Left ventricle myocardium superior (tissue), 1 donor: ENCODE measurements at regions not wholly inside any gene's neighbourhood (a gene's known extent, or its start where the extent isn't known, plus 50 kb on each side); places are given as distances from the start of the nearest gene placed in this dataset.
A peak's percentile ranks its signal among the peaks of the same experiment; 100 is the strongest.

Experiments used
- ATAC-seq: fragments of 200-7000 bp; cut with Tn5 transposase; one replicate; pipeline ENCODE4 v1.9.1; 2020; ENCODE audit warnings: mild to moderate bottlenecking, moderate library complexity
- DNase-seq: peaks from one replicate; pipeline ENCODE4 v3.0.0-alpha.2; 2020
- intact Hi-C: fragments of 100-400 bp; cut with micrococcal nuclease; formaldehyde crosslinking; loops from one replicate; pipeline ENCODE4 v1.11.0; 2022
- donor health status: DM: no; HTN: yes; CAD: no; lungs with severe emphysema.

DNA sequence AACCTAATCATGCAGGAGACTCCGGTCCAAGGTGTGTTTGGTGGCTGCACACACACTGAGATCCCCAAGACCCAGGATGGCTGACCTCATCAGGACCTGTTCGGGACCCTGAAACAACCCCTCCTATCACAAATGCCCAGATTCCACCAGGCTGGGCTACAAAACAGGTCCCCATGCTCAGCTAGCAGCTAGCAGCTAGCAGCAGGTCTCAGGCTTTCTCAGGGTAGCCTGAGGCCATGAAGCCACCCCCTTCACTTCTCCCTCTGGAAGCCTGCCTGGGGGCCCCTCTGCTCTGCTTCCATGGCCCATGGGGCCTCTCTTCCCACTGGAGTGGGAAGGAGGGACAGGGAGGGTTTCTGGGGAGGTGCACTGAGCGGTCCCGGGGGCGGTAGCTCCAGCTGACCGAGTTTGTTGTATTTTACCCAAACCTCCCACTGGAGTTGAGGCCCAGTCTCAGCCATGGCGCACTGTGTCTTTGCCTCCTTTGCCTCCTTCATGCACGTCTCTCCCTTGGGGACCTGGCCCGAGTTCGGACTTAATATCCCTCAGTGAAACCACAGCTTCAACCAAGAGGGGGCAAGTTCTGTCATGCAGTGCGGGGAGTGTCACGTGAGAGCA lies 95.1 kb upstream of the GPR26 start:
- intact Hi-C loops = no loop called here
- DNase-seq = no peak
- ATAC-seq = no peak

DNA sequence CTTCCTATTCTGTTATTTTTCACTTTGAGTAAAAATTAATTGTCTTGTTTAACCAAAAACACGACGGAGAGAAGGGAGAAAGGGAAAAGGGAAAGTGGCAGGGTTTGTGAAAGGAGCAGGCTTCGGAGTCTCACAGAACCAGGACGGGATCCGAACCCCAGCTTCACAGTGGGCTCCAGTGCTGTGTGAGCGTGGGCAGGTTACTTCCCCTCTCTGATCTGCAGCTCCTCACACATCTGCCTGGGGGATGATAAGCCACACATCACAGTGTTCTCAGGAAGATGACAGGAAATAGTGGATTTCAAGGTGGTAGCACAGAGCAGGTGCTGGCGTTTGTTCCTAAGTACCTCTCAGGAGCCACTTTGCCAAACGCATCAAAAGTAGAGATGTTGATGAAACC lies 94.2 kb upstream of the GPR26 start:
- DNase-seq = no peak
- no peak for ATAC-seq
- intact Hi-C loops = no loop called here

DNA sequence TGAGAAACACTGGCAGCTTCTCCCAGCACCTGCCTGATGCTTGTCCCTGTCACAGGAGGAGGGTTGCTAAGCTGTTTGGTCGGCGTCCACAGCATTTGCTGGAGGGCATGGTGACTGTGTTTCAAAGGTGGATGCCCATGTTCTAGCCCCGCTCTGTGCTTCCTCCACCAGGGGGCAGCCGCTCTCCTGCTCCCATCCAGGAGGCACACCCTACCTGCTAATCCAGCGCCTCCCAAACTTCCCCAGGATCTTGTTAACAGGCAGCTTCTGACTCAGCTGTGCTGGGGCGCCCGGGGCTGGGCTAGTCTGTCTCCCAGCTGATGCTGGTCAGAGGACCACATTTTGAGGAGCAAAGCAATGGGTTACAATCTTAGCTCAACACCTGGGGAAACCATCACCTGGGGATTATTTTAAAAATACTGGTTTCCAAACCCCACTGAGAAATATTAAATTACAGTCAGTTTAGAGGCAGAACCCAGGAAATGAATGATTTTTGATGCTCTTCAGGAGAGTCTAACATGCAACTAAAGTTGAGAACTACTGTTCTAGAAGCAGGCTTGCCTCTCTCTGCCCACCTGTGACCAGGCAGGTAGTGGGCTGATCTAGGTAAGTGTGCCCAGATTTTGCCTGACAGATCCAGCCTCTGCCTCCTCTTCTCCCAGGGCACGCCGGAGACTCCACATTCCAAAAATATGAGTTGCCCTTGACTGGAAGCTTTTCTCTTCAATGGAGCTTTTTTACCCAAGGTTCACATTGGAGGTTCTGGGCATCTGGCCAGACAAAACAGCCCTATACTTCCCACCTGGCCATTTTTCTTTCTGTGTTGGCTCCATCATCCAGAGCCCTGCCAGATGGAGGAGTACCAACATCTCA lies 92.7 kb upstream of the GPR26 start:
- ATAC-seq = no peak
- intact Hi-C loops = no loop called here
- DNase-seq = peak; percentile 39

DNA sequence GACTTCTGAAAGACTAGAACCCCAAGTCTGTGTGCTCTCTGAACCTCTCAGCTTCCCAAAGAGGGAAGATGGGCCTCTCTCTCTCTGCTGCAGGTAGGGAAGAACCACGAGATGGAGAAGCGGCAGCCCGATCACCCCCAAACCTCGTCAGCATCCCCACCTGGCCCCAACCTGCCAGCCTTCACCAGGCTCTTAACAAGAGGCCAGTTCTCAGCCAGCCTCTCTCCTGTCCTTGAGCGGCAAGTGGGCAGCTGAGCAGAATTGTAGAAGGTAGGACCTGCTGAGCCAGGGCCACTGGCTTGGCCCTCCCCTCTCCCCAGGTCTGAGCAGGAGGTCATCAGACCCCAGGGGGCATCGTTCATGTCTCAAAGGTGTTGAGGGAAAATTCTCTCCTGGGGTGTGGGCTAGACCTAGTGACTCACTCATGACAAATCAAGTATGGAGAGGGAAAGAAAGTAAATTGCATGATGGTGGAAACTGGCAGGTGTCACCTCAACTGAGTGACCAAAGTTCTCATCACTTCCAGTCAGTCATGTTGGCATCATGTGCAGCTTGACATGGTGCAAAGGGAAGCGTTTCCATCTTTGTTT lies 92.0 kb upstream of the GPR26 start:
- ATAC-seq = no peak
- intact Hi-C loops = no loop called here
- DNase-seq = no peak

DNA sequence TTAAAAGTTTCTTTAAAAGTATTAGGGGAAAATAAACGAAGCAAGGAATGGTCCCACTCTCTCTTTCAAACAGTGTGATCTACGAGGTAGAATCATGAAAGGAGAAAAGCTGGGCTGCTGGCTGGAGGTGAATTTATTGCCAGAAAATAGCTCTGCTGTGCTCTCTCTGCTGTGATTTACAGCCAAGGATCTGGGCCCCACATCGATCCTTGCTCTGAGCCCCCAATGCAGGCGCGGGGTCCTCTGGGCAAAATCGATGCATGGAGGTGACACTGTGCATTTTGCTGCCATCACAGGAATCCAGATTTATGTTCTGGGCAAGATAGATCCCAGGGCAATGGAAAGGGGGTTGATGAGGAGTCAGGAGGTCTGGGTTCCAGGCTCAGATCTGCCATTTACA lies 91.0 kb upstream of the GPR26 start:
- intact Hi-C loops = no loop called here
- DNase-seq (no peak), ATAC-seq (no peak)

DNA sequence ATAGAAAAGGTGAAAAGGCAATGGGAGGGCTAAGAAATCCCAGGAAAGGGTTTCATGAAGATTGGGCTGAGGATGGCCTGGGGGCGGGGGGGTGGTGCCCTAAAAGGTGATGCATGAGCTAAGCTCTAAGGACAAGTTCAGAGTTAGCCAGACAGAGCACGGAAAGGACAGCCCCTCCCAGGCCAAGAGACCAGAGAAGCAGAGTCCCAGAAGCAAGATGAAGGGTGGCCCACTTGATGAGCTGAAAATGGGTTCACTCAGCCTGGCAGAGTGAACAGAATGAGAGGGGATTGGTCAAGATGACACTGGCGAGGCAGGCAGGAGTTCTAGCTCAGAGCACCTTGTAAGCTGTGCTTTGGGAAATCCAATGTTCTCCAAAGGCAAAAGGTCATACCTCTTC lies 89.4 kb upstream of the GPR26 start:
- ATAC-seq = no peak
- DNase-seq = no peak
- intact Hi-C loops = no loop called here

DNA sequence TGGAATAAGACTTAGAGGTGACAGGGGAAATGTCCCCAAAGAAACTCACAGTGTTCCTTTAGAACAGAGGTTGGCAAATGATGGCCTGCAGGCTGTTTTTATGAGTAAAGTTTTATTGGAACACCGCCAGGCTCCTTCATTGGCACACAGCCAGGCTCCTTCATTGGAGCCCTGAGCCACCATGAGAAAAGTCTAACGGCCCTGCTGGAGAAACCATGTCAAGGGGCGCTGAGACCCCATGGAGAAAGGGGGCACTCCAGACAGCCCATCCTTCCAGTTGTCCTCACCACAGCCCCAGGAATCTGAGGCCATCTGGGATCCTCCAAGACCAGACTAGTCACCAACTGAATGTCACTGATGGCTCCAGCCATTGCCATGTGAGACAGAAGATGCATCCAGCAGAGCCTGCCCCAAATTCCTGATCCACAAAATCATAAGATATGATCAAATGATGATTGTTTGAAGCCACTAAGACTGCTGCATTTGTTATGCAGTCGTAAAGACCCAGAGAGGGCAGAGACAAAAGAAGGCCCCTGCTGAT lies 88.2 kb upstream of the GPR26 start:
- ATAC-seq (no peak), DNase-seq (no peak)
- intact Hi-C loops = no loop called here

DNA sequence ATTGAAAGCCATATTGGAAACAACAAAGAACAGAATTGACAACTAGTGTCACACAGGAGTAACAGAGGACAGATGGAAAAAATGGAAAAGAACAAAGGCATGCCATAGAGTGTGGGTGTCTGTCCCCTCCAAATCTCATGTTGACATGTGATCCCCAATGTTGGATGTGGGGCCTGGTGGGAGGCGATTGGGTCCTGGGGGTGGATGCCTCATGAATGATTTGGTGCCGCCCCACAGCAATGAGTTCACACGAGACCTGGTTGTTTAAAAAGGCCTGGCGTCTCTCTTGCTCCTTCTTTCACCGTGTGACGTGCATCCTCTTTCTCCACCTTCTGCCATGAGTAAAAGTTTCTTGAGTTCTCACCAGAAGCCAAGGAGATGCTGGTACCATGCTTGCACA lies 87.4 kb upstream of the GPR26 start:
- DNase-seq (no peak), ATAC-seq (no peak)
- intact Hi-C loops = no loop called here

DNA sequence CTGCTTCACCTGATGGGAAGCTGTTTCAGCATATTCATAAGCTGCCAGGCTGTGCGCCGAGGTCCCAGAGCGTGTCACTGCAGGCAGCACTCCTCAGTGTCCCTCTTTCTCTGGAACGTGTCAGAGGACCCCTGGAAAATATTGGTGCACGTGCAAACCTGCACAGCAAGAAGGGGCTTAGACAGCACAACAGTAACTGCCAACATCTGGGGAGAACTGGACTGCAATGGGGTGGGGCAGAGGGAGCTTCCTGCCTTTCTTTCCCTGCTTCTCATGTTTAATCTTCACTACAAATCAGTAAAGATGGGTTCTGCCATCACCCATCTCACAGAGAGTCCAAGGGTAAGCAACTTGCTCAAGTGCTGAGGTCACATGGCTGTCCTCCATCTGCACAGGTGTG lies 86.5 kb upstream of the GPR26 start:
- ATAC-seq (no peak), DNase-seq (no peak)
- intact Hi-C loops = loop anchor here (5.0 kb wide), 1 partner anchor 388 kb away; no protein-coding TSS in a partner anchor

DNA sequence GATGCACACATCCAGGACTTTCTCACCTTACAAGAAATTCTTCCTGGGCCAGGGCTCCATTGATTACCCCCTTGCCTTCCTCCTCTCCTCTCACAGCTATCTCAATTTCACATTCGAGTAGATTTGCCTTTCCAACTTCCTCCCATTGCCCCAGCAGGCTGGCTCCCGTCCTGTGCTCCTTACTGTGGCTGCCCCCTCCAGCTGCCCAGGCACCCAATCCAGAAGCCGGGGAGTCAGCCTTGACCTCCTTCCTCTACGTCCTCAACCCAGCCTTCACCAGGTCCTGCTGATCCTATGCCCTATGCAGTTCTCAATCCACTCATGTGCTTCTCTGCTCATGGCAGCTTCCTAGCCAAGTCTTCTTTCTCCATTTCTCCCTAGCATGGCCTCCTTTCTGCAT lies 85.7 kb upstream of the GPR26 start:
- DNase-seq = no peak
- intact Hi-C loops = loop anchor here (5.0 kb wide), 1 partner anchor 387 kb away; no protein-coding TSS in a partner anchor
- no peak for ATAC-seq

DNA sequence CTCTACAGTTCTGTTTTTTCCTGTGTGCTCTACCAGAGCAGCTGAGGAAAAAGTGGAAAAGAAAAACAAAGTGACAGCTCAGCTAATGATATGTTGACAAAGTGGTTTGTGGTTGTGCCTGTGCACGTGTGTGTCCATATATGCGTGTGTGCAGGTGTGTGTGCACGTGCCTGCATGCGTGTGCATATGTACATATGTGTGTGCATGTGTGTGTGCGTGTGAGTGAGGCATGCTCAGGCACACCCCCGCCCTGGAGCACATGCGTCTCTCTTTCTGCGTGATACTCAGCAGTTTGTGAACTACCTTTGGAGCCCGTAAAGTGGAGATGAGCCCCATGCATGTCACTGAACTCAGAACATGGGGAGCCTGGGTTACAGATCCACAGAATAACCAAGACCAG lies 84.5 kb upstream of the GPR26 start:
- no peak for ATAC-seq
- DNase-seq = no peak
- intact Hi-C loops = loop anchor here (5.0 kb wide), 1 partner anchor 386 kb away; no protein-coding TSS in a partner anchor

DNA sequence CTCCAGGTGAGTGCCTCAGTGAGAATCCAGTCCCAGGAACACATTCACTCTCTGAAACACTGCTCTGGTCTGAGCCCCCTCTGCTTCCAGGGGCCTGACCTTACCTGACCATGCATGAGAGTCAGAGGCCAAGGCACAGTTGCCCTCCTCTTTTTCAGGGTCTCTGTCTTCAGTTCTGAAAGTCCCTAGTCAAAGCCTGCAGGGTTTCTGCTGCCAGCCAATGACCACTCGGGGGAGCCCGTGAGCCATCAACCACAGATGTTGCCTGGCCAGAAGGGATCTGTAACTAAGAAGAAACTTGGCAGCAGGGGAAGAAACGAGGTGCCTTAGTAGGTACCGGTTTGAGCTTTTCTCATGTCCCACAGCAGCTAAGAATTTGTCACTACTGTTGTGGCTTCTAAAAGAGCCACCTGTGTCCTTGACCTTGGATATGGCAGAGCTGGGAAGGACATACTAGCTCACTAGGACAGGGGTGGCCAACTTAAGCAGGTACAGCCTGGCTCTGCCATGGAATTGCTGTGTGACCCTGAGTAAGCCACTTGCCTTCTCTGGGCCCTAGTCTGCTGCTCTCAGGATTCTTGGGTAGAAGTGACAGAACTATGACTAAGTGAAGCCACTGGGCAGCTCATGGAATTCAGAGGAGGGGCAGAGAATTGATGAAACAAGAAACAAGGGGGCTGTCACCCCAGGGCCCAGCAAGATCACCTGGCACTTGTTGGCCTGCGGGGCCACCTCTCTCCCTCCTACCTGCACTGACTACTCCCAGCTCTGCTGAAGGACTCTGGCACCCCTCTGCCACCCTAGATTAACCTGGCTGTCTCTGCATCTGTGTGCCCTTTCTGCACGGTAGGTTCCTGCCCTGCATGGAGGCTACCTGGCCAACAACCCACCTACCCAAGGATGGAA lies 83.8 kb upstream of the GPR26 start:
- peak; percentile 77 for ATAC-seq
- DNase-seq = peak; percentile 78
- intact Hi-C loops = loop anchor here (5.0 kb wide), 1 partner anchor 385 kb away; no protein-coding TSS in a partner anchor

DNA sequence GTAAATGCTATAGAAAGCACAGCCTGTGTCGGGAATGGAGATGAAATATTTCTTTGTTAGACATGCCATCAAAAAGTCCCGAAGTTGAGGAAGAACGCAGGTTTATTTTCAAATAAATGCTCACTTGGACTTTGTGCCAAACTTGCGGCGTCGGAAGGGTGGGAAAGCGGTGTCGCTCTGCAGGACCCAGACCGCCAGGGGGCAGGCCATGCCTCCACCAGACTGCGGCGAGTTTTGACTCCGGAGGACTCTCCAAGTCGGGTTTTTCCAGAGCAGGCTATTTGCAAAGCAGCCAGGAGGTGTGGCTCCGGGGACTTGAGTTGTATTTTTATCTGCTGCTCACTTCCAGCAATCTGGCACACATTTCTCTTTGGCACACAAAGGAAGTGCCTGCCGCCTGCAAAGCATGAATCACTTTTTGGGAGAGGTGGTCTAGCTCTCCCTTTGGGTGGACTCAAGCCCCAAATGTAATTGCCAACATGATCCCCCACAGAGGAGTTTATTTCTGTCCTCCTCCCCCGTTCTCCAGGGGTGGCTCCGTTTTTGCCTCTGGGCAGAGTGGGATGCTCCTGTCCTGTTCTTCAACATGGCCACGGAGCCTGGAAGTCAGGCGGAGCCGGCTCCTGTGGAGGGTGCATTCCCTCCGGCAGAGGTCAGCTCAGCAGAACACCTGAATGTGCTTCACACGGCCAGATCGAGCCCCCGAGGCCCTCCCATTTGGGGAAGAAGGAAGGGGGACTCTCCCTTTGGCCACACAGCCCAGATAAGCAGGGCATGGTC lies 82.3 kb upstream of the GPR26 start:
- intact Hi-C loops = loop anchor here (5.0 kb wide), 1 partner anchor 383 kb away; no protein-coding TSS in a partner anchor
- DNase-seq (peak; percentile 80), ATAC-seq (peak; percentile 89)

DNA sequence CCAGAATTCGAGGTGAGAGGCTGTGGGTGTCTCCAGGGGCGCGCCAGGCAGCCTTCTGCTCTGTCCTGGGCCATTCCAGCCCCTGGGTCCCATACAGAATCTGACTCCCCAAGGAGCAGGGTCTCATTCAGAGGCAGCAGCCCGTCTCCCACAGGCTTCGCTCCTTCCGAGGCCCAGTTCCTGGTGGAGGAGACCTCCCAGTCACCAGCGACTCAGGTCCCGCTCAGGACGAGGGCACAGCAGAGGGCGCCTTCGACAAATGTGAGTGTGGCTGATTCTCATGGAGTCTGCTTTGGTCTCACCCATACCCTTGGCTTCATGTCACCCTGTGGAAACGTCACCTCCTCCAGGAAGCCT lies 81.8 kb upstream of the GPR26 start:
- ATAC-seq = no peak
- intact Hi-C loops = loop anchor here (5.0 kb wide), 1 partner anchor 383 kb away; no protein-coding TSS in a partner anchor
- DNase-seq = no peak

DNA sequence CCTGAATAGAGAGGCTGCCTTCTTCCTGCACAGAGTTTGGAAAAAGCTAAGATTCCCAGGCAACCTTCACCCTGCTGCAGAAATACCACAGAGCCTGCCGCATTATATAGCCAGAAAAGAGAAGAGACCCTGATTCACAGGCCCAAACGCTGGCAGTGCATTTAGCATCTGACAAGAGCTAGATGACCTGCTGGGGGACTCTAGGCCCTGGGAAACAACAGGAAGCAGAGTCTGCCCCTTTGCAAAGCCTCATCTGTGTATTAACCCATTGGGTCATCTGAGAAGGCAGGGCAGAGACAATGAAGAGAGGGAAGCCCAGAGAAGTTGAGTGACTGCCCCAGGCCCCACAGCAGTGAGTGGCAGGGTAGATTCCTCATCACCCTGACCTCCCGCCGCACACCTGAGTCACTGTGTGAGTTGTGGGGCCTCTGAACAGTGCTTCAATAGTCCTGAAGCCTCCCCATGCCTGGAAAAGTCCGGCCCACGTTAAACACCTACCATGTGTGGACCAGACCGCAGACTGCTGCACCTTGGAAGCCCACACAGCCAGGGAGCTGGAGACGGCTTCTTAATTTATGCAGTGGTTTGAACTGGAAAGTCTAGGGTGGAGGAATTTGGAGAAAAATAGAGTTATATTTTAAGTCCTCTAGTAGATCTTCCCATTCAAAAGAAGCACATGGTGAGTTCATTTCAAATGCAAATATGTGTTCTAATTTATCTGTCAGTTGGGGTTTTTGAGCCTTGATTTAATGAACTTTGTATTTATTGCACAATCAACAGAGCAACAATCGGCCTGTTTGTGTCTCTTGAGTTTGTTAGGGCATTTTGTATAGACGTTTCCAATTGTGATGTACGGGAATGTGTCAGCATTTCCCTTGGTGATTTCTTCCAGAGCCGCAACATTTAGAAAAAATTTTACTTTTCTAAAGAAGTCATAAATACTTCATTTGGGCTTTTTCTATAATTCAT lies 80.4 kb upstream of the GPR26 start:
- intact Hi-C loops = no loop called here
- DNase-seq (no peak), ATAC-seq (no peak)

DNA sequence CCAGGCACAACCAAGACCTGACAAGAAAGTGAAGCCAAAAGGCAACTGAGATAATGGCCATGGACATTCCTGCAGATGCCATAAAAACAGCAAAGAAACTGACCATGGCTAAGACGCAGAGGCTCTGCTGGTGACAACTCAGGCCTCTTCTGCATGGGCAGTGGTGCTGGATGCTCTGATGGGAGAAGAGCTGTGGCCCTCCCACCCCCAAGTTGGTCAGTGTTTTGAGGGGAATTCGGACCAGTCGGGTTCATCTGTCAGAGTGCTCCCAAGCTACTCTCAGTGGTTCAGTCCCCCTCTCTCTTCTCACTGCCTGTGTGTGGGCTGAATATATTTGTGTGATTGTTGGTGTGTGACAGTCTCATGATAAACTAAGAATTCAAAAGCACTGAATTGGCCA lies 79.0 kb upstream of the GPR26 start:
- intact Hi-C loops = no loop called here
- ATAC-seq (no peak), DNase-seq (no peak)

DNA sequence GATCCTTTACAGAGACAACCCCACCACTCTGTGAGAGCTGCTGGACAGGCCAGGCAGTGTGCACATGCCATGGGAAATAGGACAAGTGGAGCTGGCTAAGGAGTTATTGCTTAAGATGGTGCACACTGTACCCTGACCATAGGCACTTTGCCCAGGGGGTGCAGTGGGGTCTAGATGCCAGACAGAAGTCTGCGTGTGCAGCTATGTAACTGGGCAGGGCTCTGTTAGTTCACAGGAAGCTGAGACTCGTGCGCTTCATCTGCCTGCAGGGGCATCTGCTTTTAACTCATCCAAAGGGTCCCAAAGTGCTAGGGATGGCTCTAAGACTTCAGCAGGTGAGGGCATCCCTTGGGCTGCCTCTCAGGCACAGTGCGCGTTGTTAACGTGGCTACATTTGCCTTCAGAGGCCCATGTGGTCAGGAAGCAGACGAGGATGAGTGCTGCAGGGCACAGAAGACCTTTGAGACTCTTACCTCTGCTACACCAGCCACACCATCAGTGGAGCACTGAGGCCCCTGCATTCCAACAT lies 77.7 kb upstream of the GPR26 start:
- intact Hi-C loops = no loop called here

More for the DNA sequence above, 77.7 kb upstream of the GPR26 start:
- ATAC-seq (no peak), DNase-seq (no peak)
